ENCODE measurements at regions not wholly inside any gene's neighbourhood (a gene's known extent, or its start where the extent isn't known, plus 50 kb on each side); places are given as distances from the start of the nearest gene placed in this dataset.
A peak's percentile ranks its signal among the peaks of the same experiment; 100 is the strongest.
"Not testable (repeated sequence)": the region's sequence is repeated elsewhere in the genome, so short reads cannot be mapped to it uniquely, and the experiment has no call there.

DNA sequence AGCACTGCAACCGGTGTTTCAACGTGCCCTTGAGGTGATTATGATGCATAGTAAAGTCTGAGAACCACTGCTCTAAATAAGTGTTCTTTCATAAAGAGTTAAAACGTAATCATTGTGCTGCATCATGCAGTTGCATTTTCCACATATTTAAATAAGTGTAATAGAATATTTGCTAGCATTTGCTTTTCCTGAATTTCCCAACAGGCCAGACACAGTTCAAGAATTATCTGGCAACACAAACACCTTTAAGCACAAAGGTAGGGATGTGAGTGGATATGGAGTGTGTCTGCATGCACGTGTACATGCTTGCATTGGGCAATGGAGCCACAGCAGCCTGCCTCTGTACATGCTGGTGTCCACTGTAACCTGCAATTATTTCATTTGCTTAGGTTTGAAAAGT is 193.6 kb upstream of the PIK3R1 start:
- Mint-ChIP-seq H3K36me3 (ENCODE audit: low read depth) (peaks cover 6% of the 10 kb centered on the region), H3K9me3 (peaks cover 4% of the 10 kb centered on the region), H3K27ac (no peak overlapping the region), H3K27me3 (ENCODE audit: insufficient read depth) (no peaks in the 10 kb centered on the region; the same call in 1 of the 2 replicates), H3K4me3 (no peak overlapping the region), H3K4me1 (ENCODE audit: low read depth) (peaks cover 19% of the 10 kb centered on the region)
- no peak for DNase-seq
- TF ChIP-seq CTCF (IDR thresholded peaks at IDR 0.05) = no peak

- Mint-ChIP-seq H3K36me3 (ENCODE audit: low read depth) (peaks cover 6% of the 10 kb centered on the region), H3K27ac (no peak overlapping the region), H3K9me3 (peaks cover 4% of the 10 kb centered on the region), H3K4me1 (ENCODE audit: low read depth) (peaks cover 12% of the 10 kb centered on the region), H3K27me3 (ENCODE audit: insufficient read depth) (no peaks in the 10 kb centered on the region; the same call in 1 of the 2 replicates), H3K4me3 (no peak overlapping the region)
- no peak for TF ChIP-seq CTCF (IDR thresholded peaks at IDR 0.05)
- no peak for DNase-seq
Measured at GRCh38 chr5:68021227-68021626, 194.3 kb upstream of the PIK3R1 start.

GRCh38 chr5:68020461-68020969 is 195.0 kb upstream of the PIK3R1 start:
- not testable (repeated sequence) for H3K36me3 Mint-ChIP-seq (ENCODE audit: low read depth); DNase-seq; H3K4me3 Mint-ChIP-seq; H3K9me3 Mint-ChIP-seq; H3K27ac Mint-ChIP-seq; H3K4me1 Mint-ChIP-seq (ENCODE audit: low read depth); H3K27me3 Mint-ChIP-seq (ENCODE audit: insufficient read depth)

DNA sequence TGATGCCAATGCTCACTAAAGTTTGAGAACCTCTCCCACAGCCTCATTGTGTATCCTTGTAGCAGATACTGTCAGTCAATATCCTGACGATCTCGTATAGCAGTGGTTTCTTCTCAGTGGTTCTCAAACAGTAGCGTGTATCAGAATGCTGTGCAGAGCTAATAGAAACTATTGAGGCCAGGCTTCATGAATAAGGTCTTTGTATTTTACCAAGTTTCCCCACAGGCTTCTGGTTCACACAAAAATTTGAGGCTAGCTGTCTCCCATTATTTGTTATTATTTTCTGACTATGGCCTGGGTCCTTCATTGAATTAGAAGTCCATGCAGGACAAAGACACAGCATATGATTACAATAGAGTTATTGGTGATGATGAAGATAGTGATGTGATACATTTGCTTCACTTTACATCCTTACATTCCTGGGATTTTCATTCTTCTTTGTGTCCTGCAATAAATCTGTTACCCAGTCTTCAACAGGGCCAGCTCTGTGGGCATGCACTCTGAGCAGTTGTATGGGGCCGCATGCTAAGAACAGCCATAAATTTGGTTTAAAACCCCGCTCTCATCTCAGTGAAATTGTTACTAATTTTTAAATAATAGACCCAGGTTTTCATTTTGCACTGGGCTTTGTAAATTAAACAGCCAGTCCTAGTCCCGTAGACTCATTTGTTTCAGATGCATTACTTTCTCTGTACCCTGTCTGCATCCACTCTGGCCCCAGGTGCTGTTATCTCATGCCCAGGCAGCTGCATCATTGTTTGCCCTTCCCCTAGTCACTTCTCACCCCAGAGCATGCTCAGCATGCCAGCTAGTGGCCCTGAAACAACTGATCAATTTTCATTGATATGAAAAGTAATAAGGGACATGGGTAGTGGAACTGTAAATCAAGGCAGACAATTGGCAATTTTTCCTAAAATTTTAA is 199.9 kb upstream of the PIK3R1 start:
- no peaks in the 10 kb centered on the region; the same call in 1 of the 2 replicates for H3K27me3 Mint-ChIP-seq (ENCODE audit: insufficient read depth)
- no peak overlapping the region for H3K4me3 Mint-ChIP-seq
- peaks cover 12% of the 10 kb centered on the region for H3K9me3 Mint-ChIP-seq
- no peak for DNase-seq
- TF ChIP-seq CTCF (IDR thresholded peaks at IDR 0.05) = no peak
- H3K36me3 Mint-ChIP-seq (ENCODE audit: low read depth) = peaks cover 16% of the 10 kb centered on the region
- H3K27ac Mint-ChIP-seq = no peak overlapping the region
- peaks cover 21% of the 10 kb centered on the region for H3K4me1 Mint-ChIP-seq (ENCODE audit: low read depth)

- Mint-ChIP-seq H3K27ac (no peak overlapping the region), H3K4me1 (ENCODE audit: low read depth) (peaks cover 21% of the 10 kb centered on the region), H3K27me3 (ENCODE audit: insufficient read depth) (no peaks in the 10 kb centered on the region), H3K36me3 (ENCODE audit: low read depth) (peaks cover 10% of the 10 kb centered on the region; the same call in 1 of the 2 replicates), H3K9me3 (peaks cover 8% of the 10 kb centered on the region; the same call in 1 of the 2 replicates), H3K4me3 (no peak overlapping the region)
- no peak for TF ChIP-seq CTCF (IDR thresholded peaks at IDR 0.05)
- no peak for DNase-seq
Measured at GRCh38 chr5:68012831-68013230, 202.7 kb upstream of the PIK3R1 start.

GRCh38 chr5:68012429-68012828 is 203.1 kb upstream of the PIK3R1 start:
- H3K4me3 Mint-ChIP-seq = no peak overlapping the region
- TF ChIP-seq CTCF (IDR thresholded peaks at IDR 0.05) = no peak
- H3K27ac Mint-ChIP-seq = peak overlapping the region; percentile 45
- no peaks in the 10 kb centered on the region for H3K27me3 Mint-ChIP-seq (ENCODE audit: insufficient read depth)
- H3K36me3 Mint-ChIP-seq (ENCODE audit: low read depth) = peaks cover 10% of the 10 kb centered on the region; the same call in 1 of the 2 replicates
- DNase-seq = peak; percentile 44
- H3K9me3 Mint-ChIP-seq = peaks cover 8% of the 10 kb centered on the region; the same call in 1 of the 2 replicates
- peaks cover 21% of the 10 kb centered on the region for H3K4me1 Mint-ChIP-seq (ENCODE audit: low read depth)

Data from HFFc6 (cell line).